ENCODE measurements at regions not wholly inside any gene's neighbourhood (a gene's known extent, or its start where the extent isn't known, plus 50 kb on each side); places are given as distances from the start of the nearest gene placed in this dataset.

DNA sequence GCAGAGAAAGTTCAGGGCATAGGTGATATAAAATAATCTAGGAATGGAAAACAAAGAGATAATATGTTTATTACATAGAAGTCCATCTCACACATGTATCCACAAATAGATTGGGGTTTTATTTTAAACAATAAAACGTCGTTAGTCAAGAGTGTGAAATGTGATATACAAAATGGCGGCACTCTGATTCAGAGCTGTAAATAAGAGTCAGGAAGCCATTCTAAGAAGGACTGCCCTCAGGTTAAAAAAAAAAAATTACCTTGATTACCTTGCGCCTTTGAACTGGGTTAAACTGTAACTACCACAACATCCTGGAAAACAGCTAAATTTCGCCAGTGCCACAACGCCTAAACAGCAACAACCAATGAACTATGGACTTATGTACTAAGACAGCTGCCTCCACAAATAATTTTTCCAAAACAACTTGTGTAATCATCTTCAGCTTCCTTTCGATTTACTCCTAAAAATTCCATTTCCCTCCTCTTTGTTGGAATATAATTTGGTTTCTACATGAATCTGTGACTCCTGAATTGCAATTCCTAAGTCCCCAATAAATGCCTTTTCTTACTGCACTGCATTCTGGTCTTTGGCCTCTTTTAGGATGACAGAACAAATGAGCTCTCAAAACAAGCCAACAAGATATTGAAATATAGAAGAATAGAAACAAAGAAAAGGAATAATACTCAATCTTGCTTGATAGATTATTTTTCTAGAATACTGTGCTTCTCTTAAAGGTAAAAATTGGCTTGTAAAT, 1019.5 kb upstream of the MAP3K7 start (continued):
- TF ChIP-seq ZBTB40 (IDR thresholded peaks at IDR 0.05; ENCODE audit: borderline replicate concordance) (no peak), POLR2A (IDR thresholded peaks at IDR 0.05; ENCODE audit: low read depth, low read length) (no peak), ZNF687 (IDR thresholded peaks at IDR 0.05) (no peak)

Data from GM12878 (cell line).